ENCODE measurements at regions not wholly inside any gene's neighbourhood (a gene's known extent, or its start where the extent isn't known, plus 50 kb on each side); places are given as distances from the start of the nearest gene placed in this dataset.

- DNase-seq = no peak
Measured at GRCh38 chr13:74865656-74866055, 616.3 kb downstream of the TBC1D4 start.

DNA sequence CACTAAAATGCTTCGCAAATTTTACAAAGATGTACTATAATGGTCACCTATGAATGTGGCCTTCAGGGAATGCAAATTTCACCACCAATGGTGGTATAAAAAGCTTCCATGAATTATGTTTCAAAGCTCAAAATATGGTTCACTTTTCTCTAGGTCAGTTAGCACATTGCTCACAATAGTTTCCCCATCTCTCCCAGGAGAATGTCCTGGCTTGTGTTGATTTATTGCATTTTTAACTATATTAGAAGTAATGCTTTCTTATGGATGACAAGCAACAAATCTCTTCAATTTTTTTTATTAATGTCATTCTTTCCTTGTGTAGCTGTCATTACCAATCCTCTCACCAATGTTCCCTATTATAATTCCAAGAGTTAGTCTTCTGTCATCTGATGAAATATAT is 621.2 kb downstream of the TBC1D4 start:
- DNase-seq = no peak

DNA sequence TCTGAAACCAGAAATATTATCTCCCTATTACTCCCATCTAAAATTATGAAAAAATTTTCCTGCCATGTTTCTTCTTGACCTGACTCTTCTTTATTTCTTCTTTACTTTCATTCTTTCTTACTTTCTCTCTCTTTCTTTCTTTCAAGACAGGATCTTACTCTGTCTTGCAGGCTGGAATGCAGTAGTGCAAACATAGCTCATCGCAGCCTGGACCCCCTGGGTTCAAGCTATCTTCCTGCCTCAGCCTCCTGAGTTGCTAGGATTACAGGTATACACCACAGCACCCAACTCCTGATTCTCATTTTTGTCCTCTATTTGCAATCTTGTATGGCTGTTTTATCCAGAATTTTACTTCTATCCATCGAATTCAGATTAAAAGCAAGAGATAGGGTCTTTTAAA is 631.1 kb downstream of the TBC1D4 start:
- DNase-seq = no peak

- DNase-seq = no peak
Measured at GRCh38 chr13:74847966-74848365, 634.0 kb downstream of the TBC1D4 start.

GRCh38 chr13:74845806-74846205 is 636.2 kb downstream of the TBC1D4 start:
- DNase-seq = no peak

DNA sequence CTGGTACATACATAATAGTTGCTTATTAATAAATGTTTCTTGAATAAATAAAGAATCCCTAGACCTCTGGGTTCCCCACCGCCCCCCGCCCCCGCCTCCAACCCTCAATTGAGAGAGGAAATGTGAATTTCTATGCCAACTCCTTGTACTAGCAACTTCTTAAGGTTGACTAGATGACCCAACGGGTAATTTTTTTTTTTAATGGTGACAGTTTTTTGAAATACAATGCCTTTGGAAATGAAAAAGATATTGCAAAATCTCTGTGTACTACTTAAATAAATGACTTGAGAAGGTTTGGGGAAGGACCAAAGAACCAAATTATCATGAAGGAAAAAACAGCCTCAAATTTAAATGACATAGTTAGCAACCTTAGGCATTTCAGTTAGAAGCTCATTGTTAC is 640.3 kb downstream of the TBC1D4 start:
- DNase-seq = no peak

DNA sequence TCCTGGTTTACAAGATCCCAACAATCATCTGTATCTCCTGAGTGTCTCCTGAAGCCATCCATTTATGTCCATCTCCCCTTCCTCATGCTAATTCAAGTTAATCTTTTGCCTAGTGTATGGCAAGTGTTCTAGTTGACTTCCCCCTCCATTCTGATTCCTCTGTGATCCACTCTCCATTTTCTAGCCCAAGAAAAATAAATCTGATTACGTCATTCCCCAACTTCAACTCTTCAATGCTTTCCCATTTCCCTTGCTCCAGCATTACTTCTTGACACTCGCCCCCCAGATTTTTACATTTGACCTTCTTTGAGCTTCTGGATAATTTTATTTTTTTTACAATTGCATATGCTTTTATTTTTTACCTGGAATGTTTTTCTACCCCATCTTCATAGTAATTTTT is 640.8 kb downstream of the TBC1D4 start:
- no peak for DNase-seq

DNA sequence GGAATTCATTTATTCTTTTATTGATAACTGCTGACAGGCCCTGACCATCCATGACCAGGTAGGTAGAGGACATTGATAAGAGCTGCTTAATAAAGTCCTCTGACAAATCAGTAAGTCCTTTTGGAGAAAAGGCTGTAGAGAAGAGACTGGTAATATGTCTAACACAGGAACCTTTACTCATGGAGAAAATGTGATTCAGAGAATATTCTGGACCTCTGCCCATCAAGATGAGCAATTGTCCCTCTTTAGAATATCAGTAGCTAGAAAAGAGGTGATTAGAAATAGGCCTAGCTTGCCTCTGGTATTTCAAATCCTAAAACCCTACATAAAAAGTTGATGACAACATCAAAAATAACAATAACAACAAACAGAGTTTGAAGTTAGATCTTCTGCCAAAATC is 642.3 kb downstream of the TBC1D4 start:
- DNase-seq = no peak

- no peak for DNase-seq
Measured at GRCh38 chr13:74838096-74838495, 643.9 kb downstream of the TBC1D4 start.

GRCh38 chr13:74836628-74837027 is 645.3 kb downstream of the TBC1D4 start:
- DNase-seq = no peak

GRCh38 chr13:74835579-74835978 is 646.4 kb downstream of the TBC1D4 start:
- no peak for DNase-seq

GRCh38 chr13:74825938-74826246 is 656.1 kb downstream of the TBC1D4 start:
- DNase-seq = no peak

DNA sequence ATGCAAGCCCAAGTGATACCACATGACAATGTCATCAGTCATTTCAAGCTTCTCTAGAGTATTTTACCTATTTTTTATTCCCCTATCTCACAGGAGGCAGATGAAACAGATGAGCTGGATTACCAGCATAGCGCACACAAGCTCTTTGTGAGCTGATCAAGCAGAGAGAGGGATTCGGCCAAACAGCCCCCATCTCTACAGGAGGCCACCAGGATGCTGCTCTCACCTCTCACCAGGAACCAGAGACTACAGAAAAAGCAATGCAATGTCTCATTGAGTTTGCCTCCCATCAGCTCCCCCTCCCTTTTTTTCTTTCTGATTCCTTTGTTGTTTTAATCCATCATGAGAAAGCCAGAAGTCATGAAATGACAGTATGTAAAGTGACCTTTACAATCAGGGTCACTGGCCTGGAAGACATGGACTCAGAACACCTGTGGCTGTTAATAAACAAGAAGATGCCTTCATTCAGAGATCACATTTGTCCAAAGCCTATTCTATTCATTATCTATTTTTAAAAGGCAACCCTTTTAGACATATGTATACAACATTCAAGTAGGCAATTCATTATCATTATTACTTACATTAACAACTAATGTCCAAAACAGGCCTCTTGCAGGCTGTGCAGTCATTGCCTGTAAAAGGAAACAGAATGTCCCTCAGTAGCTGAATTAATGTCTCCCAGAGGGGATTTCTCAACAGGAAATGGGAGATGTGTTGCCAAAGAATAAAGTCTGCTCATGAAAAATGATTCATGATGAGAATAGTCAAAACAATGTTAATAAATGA is 656.6 kb downstream of the TBC1D4 start:
- DNase-seq = no peak

GRCh38 chr13:74820809-74821208 is 661.2 kb downstream of the TBC1D4 start:
- DNase-seq = no peak

DNA sequence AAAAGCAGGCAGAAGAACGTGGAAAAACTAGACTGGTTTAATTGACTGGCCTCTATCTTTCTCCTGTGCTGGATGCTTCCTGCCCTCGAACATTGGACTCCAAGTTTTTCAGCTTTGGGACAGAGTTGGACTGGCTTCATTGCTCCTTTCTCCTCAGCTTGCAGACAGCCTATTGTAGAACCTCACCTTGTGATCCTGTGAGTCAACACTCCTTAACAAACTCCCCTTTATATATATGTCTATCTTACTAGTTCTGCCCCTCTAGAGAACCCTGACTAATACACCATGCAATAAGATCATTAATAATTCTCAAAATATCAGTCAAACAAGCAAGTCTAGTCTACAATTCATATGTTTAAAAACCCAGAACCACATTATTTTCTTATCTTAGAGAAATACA is 662.4 kb downstream of the TBC1D4 start:
- no peak for DNase-seq

DNA sequence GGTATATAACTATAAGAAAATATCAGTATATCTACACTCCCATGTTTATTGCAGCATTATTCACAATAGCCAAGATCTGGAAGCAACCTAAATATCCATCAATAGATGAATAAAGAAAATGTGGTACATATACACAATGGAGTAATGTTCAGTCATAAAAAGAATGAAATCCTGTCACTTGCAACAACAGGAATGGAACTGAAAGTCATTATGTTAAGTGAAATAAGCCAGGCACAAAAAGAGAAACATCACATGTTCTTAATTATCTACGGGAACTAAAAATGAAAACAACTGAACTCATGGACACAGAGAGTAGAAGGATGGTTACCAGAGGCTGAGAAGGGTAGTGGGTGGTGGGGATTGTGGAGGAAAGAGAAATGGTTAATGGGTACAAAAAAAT is 665.2 kb downstream of the TBC1D4 start:
- DNase-seq = no peak

GRCh38 chr13:74796157-74796556 is 662.0 kb upstream of the KLF12 start:
- no peak for DNase-seq

DNA sequence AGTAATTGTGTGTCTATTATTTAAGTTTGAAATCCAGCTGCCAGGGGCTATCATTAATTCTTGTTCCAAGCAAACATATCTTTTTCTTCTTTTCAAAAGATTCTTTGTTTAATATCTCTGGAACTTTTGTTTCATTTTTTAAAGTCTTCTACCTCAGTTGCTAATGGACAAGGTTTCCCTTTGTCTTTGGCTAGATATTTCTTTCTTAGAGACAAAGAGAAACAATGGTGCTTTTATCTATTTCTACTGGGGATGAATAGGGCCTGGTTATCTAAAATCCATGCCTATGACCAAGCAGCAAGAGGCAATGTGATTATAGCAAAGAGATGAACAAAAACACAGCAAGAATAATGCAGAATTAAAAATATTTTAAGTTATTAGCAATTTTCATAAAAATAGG is 661.3 kb upstream of the KLF12 start:
- no peak for DNase-seq

GRCh38 chr13:74794582-74794981 is 660.4 kb upstream of the KLF12 start:
- DNase-seq = no peak

DNA sequence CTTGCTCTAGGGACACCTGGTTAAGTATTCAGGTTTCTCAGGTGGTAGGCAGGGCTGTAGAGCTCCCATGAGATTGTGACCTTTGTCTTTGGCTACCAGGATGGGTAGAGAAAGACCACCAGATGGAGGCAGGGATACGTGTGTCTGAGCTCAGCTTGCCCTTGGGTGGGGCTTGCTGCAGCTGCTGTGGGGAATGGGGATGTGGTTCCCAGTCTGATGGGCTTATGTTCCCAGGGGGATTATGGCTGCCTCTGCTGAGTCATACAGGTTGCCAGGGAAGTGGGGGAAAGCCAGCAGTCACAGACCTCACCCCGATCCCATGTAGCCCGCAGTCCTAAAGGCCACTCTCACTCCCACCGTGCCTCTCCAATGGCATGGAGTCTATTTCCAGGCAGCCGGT is 659.9 kb upstream of the KLF12 start:
- DNase-seq = no peak

- DNase-seq = no peak
Measured at GRCh38 chr13:74784959-74785358, 650.8 kb upstream of the KLF12 start.

GRCh38 chr13:74778946-74779345 is 644.7 kb upstream of the KLF12 start:
- no peak for DNase-seq

DNA sequence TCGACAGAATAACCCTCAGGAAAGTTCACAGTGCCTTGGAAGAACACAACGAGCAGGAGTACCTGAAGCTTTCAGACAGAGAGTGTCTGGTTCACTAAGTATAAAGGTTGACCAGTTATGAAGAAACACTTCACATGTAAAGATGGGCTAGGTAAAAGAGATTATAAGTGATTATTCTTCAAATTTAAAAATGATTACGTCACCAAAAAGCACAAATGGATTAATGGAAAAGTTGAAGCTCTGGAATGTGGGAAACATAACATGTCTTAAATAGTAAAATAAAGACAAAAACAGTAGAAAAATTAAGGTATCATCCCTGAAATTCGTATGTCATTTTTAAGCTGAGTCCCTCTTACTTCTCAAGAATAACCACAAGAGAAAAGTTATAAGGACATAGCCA is 643.9 kb upstream of the KLF12 start:
- no peak for DNase-seq

DNA sequence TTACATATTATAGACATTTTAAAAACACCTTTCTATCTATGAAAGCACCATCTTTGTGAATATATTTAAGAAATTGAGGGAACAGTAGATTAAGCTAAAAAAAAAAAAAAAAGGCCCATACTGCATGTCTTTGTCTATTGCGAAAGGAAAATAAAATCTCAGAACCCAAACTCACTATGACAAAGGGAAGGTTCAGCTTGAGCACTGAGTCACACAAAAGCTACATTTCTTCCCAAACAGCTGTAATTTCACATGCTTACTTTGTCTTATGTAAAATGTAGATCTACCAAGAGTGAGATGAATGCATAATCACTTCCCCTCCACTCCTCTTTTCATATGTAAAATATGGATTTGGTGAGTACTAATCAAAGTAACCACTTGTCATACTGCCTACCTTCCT is 640.1 kb upstream of the KLF12 start:
- no peak for DNase-seq

GRCh38 chr13:74773248-74773647 is 639.0 kb upstream of the KLF12 start:
- no peak for DNase-seq

DNA sequence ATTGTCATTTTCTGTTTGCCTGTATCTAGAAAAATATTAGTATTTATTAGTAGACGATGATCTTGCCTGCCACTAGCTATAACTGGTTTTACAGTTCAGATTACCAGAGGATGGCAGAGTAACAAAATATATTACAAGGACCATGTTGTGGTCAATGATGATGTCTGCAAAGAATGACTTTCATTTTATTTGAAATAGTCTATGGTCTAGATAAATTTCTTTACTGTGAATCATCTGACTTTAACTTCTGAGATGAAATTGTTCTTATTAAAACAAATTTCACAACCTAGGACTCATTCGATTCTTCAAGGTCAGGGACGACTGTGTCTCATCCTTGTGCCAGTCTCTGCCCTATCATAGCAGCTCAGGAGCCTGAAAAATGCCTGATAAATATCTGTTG is 637.8 kb upstream of the KLF12 start:
- DNase-seq = no peak
